Breast epithelium (tissue), 3 donors: ENCODE measurements at regions not wholly inside any gene's neighbourhood (a gene's known extent, or its start where the extent isn't known, plus 50 kb on each side); places are given as distances from the start of the nearest gene placed in this dataset.

Experiments used
- POLR2A ChIP-seq: fragments of 450-650 bp; IDR thresholded peaks from one replicate; pipeline ENCODE4 v1.6.1; 2016; ENCODE audit warnings: antibody characterized with exemption, mild to moderate bottlenecking, moderate library complexity
- POLR2AphosphoS5 ChIP-seq, 3 donors: sonication (generic); formaldehyde crosslinking; IDR thresholded peaks; one replicate each; pipeline ENCODE4 v1.6.1; 2017; ENCODE audit warnings: antibody characterized with exemption in 3 of 3
- TF ChIP-seq, protein P1 (sequence below), 3 donors: fragments of 450-650 bp; IDR thresholded peaks; one replicate each; pipeline ENCODE4 v1.5.1; 2016 to 2017; ENCODE audit warnings: antibody characterized with exemption in 3 of 3, mild to moderate bottlenecking in 3 of 3, moderate library complexity in 3 of 3

- TF ChIP-seq POLR2AphosphoS5 (IDR thresholded peaks at IDR 0.05): no peak
- TF ChIP-seq, protein P1, sequence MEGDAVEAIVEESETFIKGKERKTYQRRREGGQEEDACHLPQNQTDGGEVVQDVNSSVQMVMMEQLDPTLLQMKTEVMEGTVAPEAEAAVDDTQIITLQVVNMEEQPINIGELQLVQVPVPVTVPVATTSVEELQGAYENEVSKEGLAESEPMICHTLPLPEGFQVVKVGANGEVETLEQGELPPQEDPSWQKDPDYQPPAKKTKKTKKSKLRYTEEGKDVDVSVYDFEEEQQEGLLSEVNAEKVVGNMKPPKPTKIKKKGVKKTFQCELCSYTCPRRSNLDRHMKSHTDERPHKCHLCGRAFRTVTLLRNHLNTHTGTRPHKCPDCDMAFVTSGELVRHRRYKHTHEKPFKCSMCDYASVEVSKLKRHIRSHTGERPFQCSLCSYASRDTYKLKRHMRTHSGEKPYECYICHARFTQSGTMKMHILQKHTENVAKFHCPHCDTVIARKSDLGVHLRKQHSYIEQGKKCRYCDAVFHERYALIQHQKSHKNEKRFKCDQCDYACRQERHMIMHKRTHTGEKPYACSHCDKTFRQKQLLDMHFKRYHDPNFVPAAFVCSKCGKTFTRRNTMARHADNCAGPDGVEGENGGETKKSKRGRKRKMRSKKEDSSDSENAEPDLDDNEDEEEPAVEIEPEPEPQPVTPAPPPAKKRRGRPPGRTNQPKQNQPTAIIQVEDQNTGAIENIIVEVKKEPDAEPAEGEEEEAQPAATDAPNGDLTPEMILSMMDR (IDR thresholded peaks at IDR 0.05): no peak
- no peak for TF ChIP-seq POLR2A
These were observed 160.3 kb upstream of the VEGFC start for GRCh38 chr4:176953021-176953420.
